Hippocampal formation (tissue), 2 donors: ENCODE measurements at regions not wholly inside any gene's neighbourhood (a gene's known extent, or its start where the extent isn't known, plus 50 kb on each side); places are given as distances from the start of the nearest gene placed in this dataset.

Experiments
- DNase-seq, 2 donors: peaks; one replicate each; lab custom pipeline; 2025; lab: John Stamatoyannopoulos, UW

GRCh38 chr2:71936076-71937030 lies 211.3 kb downstream of the CYP26B1 start:
- no peak for DNase-seq

- no peak for DNase-seq
Measured at GRCh38 chr2:71935262-71935848, 212.3 kb downstream of the CYP26B1 start.

GRCh38 chr2:71934595-71935261 lies 212.9 kb downstream of the CYP26B1 start:
- no peak for DNase-seq

GRCh38 chr2:71934320-71934593 lies 213.4 kb downstream of the CYP26B1 start:
- DNase-seq, result no peak

GRCh38 chr2:71933467-71934319 lies 214.0 kb downstream of the CYP26B1 start:
- no peak for DNase-seq

GRCh38 chr2:71932780-71933466 lies 214.7 kb downstream of the CYP26B1 start:
- DNase-seq, result no peak

GRCh38 chr2:71932037-71932779 lies 215.5 kb downstream of the CYP26B1 start:
- no peak for DNase-seq

GRCh38 chr2:71930049-71930681 lies 217.5 kb downstream of the CYP26B1 start:
- DNase-seq, result no peak

- DNase-seq, result no peak
Measured at GRCh38 chr2:71929482-71929772, 218.2 kb downstream of the CYP26B1 start.

GRCh38 chr2:71928734-71929481 lies 218.8 kb downstream of the CYP26B1 start:
- no peak for DNase-seq

GRCh38 chr2:71927757-71928715 lies 219.6 kb downstream of the CYP26B1 start:
- DNase-seq, result no peak

GRCh38 chr2:71926876-71927756 lies 220.5 kb downstream of the CYP26B1 start:
- DNase-seq, result no peak

GRCh38 chr2:71926089-71926447 lies 221.6 kb downstream of the CYP26B1 start:
- no peak for DNase-seq

GRCh38 chr2:71925268-71926088 lies 222.2 kb downstream of the CYP26B1 start:
- no peak for DNase-seq

GRCh38 chr2:71923887-71924533 lies 223.7 kb downstream of the CYP26B1 start:
- peak; percentile 46 to 68 for DNase-seq

GRCh38 chr2:71923143-71923525 lies 224.5 kb downstream of the CYP26B1 start:
- no peak for DNase-seq
